Adipocyte (in vitro differentiated cells): ENCODE measurements at regions not wholly inside any gene's neighbourhood (a gene's known extent, or its start where the extent isn't known, plus 50 kb on each side); places are given as distances from the start of the nearest gene placed in this dataset.

Source experiments
- DNase-seq: peaks from one replicate; pipeline ENCODE4 v3.0.0-alpha.2; 2015; ENCODE audit warnings: low read depth
- H3K27me3 ChIP-seq: replicated peaks from 2 replicates; pipeline ENCODE4 v1.7.0; 2013; ENCODE audit warnings: mild to moderate bottlenecking, low read length, moderate library complexity; ENCODE audit not compliant: control insufficient read depth, insufficient read depth
- H3K36me3 ChIP-seq: 2 replicates; pipeline ENCODE4 v1.7.0; 2013; ENCODE audit warnings: low read length, mild to moderate bottlenecking, moderate library complexity; ENCODE audit not compliant: control insufficient read depth, insufficient read depth, severe bottlenecking
- H3K4me1 ChIP-seq: 2 replicates; pipeline ENCODE4 v1.7.0; 2013; ENCODE audit warnings: mild to moderate bottlenecking, low read length, moderate library complexity; ENCODE audit not compliant: control insufficient read depth, insufficient read depth
- H3K4me3 ChIP-seq: 2 replicates; pipeline ENCODE4 v1.7.0; 2013; ENCODE audit warnings: mild to moderate bottlenecking, low read length, moderate library complexity
- H3K9ac ChIP-seq: 2 replicates; pipeline ENCODE4 v1.7.0; 2013; ENCODE audit warnings: mild to moderate bottlenecking, low read length, moderate library complexity
- H3K9me3 ChIP-seq: 2 replicates; pipeline ENCODE4 v1.7.0; 2013; ENCODE audit warnings: mild to moderate bottlenecking, low read length, moderate library complexity; ENCODE audit not compliant: control insufficient read depth

GRCh38 chr11:50412832-50413231, 380.2 kb downstream of the OR4C45 start:
- Histone ChIP-seq H3K36me3 (no peaks in the 10 kb centered on the region), H3K27me3 (no peaks in the 10 kb centered on the region), H3K9me3 (peaks cover 11% of the 10 kb centered on the region), H3K4me1 (no peaks in the 10 kb centered on the region), H3K4me3 (no peak overlapping the region), H3K9ac (no peak overlapping the region)
- DNase-seq = no peak

DNA sequence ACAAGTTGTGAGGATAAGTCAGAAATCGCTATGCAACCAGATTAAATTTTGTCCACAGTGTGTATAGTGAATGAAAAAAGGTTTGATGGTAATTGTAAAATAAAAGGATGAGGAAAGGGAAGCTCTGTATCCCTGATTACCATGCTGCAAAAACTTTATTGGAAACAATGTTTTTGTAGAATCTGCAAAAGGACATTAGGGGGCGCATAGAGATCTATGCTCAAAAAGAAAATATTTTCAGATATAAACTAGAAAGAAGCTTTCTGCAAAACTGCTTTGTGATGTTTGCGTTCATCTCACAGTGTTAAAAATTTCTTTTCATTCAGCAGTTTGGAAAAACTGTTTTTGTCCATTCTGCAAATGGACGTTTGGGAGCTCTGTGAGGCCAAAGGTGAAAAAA, 390.5 kb downstream of the OR4C45 start:
- no peak overlapping the region for H3K4me3 ChIP-seq
- H3K9ac ChIP-seq = no peak overlapping the region
- no peaks in the 10 kb centered on the region for H3K27me3 ChIP-seq
- H3K4me1 ChIP-seq = no peaks in the 10 kb centered on the region
- no peaks in the 10 kb centered on the region for H3K36me3 ChIP-seq
- peaks cover 5% of the 10 kb centered on the region for H3K9me3 ChIP-seq
- DNase-seq = peak; percentile 2
